ENCODE measurements at regions not wholly inside any gene's neighbourhood (a gene's known extent, or its start where the extent isn't known, plus 50 kb on each side); places are given as distances from the start of the nearest gene placed in this dataset.

DNA sequence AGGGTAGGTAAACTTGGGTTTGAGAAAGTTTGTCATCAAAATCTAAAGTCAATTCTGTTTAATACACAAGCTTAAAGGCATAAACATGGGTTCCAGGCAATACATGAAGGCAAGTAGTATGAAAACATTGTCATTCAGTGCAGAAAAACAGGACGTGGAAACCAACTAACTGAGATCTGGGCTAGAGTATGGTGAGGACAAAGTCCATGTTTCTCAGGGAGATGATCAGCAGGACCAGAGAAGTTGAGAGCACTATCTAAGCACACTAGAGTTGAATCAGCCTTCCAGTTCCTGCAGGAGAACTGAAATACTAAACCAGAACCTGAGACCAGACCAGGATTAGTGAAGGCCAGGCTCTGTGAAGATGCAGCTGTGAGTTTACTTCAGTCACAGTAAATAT lies 302.8 kb upstream of the CRIM1 start:
- TF ChIP-seq, protein P1, sequence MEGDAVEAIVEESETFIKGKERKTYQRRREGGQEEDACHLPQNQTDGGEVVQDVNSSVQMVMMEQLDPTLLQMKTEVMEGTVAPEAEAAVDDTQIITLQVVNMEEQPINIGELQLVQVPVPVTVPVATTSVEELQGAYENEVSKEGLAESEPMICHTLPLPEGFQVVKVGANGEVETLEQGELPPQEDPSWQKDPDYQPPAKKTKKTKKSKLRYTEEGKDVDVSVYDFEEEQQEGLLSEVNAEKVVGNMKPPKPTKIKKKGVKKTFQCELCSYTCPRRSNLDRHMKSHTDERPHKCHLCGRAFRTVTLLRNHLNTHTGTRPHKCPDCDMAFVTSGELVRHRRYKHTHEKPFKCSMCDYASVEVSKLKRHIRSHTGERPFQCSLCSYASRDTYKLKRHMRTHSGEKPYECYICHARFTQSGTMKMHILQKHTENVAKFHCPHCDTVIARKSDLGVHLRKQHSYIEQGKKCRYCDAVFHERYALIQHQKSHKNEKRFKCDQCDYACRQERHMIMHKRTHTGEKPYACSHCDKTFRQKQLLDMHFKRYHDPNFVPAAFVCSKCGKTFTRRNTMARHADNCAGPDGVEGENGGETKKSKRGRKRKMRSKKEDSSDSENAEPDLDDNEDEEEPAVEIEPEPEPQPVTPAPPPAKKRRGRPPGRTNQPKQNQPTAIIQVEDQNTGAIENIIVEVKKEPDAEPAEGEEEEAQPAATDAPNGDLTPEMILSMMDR (IDR thresholded peaks at IDR 0.05; ENCODE audit: poor library complexity, severe bottlenecking): no peak
- TF ChIP-seq EP300 (conservative IDR thresholded peaks at IDR 0.05; ENCODE audit: poor library complexity, severe bottlenecking) (no peak), EZH2 (IDR thresholded peaks at IDR 0.05; ENCODE audit: borderline replicate concordance, insufficient read depth, low read length, poor library complexity, severe bottlenecking) (no peak), SMC3 (conservative IDR thresholded peaks at IDR 0.05; ENCODE audit: poor library complexity) (no peak), POLR2AphosphoS5 (IDR thresholded peaks at IDR 0.05) (no peak), TAF1 (IDR thresholded peaks at IDR 0.05; ENCODE audit: low read depth) (no peak), REST (IDR thresholded peaks at IDR 0.05; ENCODE audit: borderline replicate concordance) (no peak)
